ENCODE measurements at regions not wholly inside any gene's neighbourhood (a gene's known extent, or its start where the extent isn't known, plus 50 kb on each side); places are given as distances from the start of the nearest gene placed in this dataset.

GRCh38 chr13:27014406-27015359, 156.9 kb downstream of the USP12 start:
- Histone ChIP-seq H3K4me1 (peaks cover 6% of the 10 kb centered on the region), H3K4me3 (no peak overlapping the region), H3K9me3 (no peaks in the 10 kb centered on the region), H3K36me3 (no peaks in the 10 kb centered on the region), H3K27ac (no peak overlapping the region), H3K27me3 (ENCODE audit: low read depth) (no peaks in the 10 kb centered on the region)
- ATAC-seq (no peak), DNase-seq (no peak)
- intact Hi-C loops (cut with DNase I): no loop called here
- no peak for TF ChIP-seq CTCF (IDR thresholded peaks at IDR 0.05)

- H3K4me1 ChIP-seq: no peaks in the 10 kb centered on the region
- no peaks in the 10 kb centered on the region for H3K36me3 ChIP-seq
- TF ChIP-seq CTCF (IDR thresholded peaks at IDR 0.05): no peak
- intact Hi-C loops (cut with DNase I): no loop called here
- H3K9me3 ChIP-seq: no peaks in the 10 kb centered on the region
- ATAC-seq (no peak), DNase-seq (no peak)
- H3K27ac ChIP-seq: no peak overlapping the region
- no peak overlapping the region for H3K4me3 ChIP-seq
- no peaks in the 10 kb centered on the region for H3K27me3 ChIP-seq (ENCODE audit: low read depth)
Measured at GRCh38 chr13:27012482-27013197, 159.0 kb downstream of the USP12 start.

- H3K4me3 ChIP-seq: no peak overlapping the region
- DNase-seq (no peak), ATAC-seq (no peak)
- no peak for TF ChIP-seq CTCF (IDR thresholded peaks at IDR 0.05)
- no peaks in the 10 kb centered on the region for H3K27me3 ChIP-seq (ENCODE audit: low read depth)
- peaks cover 8% of the 10 kb centered on the region for H3K4me1 ChIP-seq
- no peaks in the 10 kb centered on the region for H3K9me3 ChIP-seq
- H3K27ac ChIP-seq: no peak overlapping the region
- H3K36me3 ChIP-seq: no peaks in the 10 kb centered on the region
- intact Hi-C loops (cut with DNase I): no loop called here
Measured at GRCh38 chr13:27011661-27012060, 159.9 kb downstream of the USP12 start.

GRCh38 chr13:27008733-27009132, 162.9 kb downstream of the USP12 start:
- no peak for ATAC-seq

GRCh38 chr13:27007166-27007565, 164.4 kb downstream of the USP12 start:
- Histone ChIP-seq H3K27ac (no peak overlapping the region), H3K9me3 (no peaks in the 10 kb centered on the region), H3K4me3 (peak overlapping the region; percentile 59), H3K4me1 (peaks cover 22% of the 10 kb centered on the region), H3K36me3 (no peaks in the 10 kb centered on the region), H3K27me3 (ENCODE audit: low read depth) (peaks cover 16% of the 10 kb centered on the region)
- ATAC-seq (no peak), DNase-seq (no peak)
- TF ChIP-seq CTCF (IDR thresholded peaks at IDR 0.05): no peak
- intact Hi-C loops (cut with DNase I): no loop called here

More at GRCh38 chr13:27008733-27009132, 162.9 kb downstream of the USP12 start:
- no peak for DNase-seq
- H3K4me3 ChIP-seq: no peak overlapping the region
- H3K4me1 ChIP-seq: peaks cover 22% of the 10 kb centered on the region
- H3K9me3 ChIP-seq: no peaks in the 10 kb centered on the region
- H3K36me3 ChIP-seq: no peaks in the 10 kb centered on the region
- peaks cover 12% of the 10 kb centered on the region for H3K27me3 ChIP-seq (ENCODE audit: low read depth)
- intact Hi-C loops (cut with DNase I): no loop called here
- TF ChIP-seq CTCF (IDR thresholded peaks at IDR 0.05): no peak
- H3K27ac ChIP-seq: no peak overlapping the region

Measured in lower lobe of right lung (tissue), 2 donors.